DMS114 treated with DMSO at 0.1 percent for 48 hours (cell line): ENCODE measurements at regions not wholly inside any gene's neighbourhood (a gene's known extent, or its start where the extent isn't known, plus 50 kb on each side); places are given as distances from the start of the nearest gene placed in this dataset.

ENCODE experiments used
- DNase-seq: peaks from one replicate; lab custom pipeline; 2025; ENCODE audit not compliant: unreplicated experiment; lab: John Stamatoyannopoulos, UW

DNA sequence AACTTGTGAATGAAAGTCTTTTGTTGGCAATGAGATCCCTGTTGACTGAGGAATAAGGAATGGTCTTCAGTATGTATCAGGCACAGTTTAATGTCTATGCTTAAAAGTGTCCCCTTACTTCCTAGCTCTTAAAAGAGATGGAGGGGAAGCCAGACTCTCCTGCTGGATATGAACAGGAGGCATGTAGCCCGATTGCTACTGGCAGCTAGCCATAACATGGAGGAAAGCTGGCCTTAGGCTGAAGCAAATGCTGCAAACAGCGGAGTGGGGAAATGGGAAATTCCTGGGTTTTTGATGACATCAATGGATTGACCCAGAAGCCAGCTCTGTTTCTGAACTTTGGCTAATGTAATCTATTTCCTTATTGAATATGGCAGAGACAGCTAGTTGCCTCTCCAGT is 266.1 kb downstream of the SLC4A3 start:
- DNase-seq = no peak

DNA sequence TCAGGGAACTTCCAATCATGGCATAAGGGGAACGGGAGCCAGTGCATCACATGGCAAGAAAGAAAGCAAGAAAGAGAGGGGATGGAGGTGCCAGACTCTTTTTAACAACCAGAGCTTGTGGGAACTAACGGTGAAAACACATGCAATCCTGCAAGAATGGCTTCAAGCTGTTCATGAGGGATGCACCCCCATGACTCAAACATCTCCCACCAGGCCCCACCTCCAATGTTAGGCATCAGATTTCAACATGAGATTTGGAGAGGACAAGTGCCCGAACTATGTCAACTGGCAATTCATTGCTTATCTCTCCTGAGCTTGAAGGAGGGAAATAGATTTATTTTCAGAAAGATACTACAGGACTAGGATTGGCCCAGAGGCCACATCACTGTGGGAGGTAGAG is 270.0 kb downstream of the SLC4A3 start:
- DNase-seq = no peak

DNA sequence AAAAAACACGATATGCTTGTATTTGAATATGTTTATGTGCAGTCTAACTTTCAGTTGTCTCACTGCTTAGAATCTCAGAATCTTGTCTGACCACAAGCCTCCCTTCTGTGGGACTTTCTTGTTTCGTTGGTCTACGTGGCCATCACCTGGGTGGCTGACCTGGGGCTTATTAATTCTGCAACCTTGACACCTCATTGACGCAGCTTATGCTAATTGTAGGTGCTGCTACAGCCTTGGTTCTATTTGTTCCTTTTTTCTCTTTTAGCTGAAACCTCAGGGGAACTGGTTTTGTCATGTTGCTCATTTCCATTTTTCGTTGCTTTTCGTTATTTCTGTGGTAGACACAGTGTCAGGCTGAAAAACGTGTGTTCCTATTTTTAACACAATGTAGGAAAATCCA is 273.7 kb downstream of the SLC4A3 start:
- DNase-seq = no peak

DNA sequence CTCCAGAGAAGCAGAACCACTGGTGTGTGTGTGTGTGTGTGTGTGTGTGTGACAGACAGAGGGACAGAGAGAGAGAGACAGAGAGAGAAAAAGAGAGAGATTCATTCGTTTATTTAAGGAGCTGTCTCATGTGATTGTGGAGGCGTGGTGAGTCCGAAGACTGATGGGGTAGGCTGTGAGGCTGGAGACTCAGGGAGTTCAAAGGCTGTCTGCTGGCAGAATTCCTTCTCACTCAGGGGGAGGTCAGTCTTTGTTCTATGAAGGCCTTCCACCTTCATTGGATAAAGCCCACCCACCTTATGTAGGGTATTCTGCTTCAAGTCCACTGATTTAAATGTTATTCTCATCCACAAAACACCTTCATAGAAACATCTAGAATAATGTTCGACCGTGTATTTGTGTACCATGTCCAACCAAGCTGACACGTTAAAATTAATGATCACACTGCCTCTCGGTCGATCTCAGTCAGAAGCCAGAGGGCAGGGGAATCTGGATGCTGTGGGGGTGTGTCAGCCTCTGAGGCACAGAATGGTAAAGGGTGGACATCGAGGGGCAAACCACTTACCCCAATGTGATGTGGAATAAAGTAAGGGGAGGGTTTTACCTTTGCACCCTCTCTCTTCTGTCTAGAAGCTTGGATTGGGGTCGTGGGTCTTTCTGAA is 275.6 kb downstream of the SLC4A3 start:
- no peak for DNase-seq

DNA sequence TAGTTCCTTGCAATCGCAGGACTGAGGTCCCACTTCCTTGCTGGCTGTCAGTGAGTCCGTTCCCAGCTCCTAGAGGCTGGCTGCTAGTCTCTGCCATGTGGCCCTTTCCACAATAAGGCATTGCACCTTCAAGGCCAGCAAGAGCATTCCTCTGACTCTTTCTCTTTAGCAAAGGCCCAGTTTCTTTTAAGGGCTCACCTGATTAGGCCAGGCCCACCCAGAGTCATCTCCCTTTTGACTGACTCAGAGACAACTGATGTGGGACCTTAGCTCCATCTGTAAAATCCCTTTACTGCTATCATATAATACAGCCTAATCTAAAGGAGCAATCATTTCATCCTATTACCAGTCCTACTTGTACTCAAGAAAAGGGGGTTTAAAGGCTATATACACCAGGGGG is 278.2 kb downstream of the SLC4A3 start:
- no peak for DNase-seq

DNA sequence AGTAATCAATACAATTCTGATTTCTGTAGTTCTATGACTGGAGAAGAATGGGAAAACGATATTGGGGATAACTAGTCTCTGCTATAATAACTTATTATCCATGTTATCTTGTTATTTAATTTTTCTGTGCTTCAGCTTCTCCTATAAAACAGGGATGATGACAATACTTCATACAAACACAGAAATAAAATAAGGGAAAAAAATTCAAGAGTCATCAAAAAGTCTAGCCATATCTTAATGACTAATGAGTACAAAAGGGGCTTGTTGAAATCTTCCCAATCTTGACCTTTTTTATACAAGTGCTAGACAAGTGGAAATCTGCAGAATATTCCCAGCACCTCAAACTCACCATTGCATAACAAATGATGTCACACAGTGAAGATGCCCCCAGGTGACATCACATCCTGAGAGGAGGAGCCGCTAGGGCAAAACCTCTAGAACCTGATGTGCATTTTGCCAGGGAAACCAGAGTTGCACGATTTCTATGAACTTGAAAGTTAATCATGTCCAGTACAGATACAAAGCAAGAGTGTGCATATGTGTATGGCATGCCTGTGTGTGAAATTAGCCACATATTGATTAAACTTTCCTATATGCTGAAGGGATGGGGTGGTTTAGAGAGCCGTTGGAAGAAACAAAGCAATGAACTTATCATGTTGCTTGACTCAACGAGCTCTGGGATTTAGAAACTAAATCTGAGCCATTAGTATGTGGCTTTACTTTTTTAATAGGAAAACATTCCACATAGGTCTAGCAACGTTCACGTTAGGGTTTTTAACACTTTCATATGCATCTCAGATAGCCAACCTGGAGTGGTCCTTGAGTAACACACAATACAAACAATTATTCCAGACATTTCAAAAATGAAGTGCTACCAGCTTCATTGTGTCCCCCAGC is 278.9 kb downstream of the SLC4A3 start:
- DNase-seq = no peak

DNA sequence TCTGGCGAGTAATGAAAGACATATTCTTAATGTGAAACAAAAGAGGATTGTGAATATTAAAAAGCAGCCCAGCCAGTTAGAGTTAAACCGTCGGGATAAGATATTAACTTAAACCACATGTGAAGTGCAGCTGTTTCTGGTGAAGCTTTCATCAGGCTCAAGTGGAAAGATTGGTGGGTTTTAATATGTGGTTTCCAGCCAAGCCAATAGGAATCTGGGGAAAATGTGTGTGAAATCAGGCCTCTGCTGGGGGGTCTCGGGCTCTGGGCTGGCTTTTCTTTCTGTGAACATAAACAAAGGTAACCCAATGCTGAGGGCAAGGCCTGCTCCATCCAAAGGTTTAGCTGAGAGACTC is 279.6 kb downstream of the SLC4A3 start:
- no peak for DNase-seq

DNA sequence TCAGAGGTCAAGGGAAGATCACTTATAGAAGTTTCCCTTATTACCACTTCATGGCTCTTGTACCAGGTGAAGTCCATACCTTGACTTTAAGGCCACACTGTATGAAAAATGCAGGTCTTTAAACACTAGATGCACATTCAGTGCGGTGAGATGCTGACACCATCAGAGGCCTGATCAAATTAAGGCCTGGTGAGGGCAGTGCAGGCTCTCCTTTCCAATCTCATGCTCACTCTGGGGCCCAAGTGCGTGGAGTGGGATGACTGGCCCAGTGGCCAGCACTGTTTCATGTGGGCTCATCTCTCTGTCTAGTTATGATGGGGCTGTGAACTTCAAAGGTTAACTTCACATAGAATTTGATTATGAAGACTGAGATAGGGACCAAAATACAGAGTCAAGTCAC is 281.1 kb downstream of the SLC4A3 start:
- DNase-seq = no peak

DNA sequence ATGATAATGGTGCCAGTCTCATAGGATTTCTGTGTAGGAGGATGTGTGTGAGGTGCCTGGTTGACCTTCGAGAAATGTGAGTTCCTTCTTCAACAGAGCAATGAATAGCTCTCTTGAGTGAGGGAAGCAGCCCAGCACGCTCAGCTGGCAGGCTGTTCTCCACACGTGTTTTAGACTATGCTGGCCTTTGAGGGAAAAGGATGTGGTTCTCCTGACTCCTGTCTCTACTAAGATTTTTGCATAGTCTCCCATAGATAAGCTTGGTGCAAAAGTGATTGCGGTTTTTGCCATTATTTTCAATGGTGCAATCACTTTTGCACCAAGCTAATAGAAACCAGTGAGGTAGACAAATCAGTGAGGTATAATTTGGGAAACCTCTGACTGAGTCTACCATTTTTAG is 284.1 kb downstream of the SLC4A3 start:
- DNase-seq = no peak

DNA sequence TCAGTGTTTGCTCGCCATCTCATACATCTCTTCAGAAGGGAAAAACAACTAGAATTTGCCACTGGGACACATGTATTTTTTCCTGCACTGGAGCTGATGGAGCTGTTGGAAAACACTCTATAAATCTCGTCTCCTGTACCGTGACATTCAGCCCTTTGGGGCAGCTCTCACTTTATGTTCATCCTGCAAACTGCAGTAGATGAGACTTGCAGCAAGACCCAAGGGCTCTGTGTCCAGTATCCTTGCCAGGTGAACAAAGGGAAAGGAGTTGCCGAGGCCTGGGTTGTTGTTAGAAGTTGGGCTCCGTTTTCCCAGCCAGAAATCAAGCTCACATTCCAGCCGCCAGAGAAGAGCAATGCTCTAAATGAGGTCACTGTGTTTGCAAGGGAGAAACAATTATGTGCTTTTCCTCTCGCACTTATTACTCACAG is 285.1 kb downstream of the SLC4A3 start:
- DNase-seq = no peak

DNA sequence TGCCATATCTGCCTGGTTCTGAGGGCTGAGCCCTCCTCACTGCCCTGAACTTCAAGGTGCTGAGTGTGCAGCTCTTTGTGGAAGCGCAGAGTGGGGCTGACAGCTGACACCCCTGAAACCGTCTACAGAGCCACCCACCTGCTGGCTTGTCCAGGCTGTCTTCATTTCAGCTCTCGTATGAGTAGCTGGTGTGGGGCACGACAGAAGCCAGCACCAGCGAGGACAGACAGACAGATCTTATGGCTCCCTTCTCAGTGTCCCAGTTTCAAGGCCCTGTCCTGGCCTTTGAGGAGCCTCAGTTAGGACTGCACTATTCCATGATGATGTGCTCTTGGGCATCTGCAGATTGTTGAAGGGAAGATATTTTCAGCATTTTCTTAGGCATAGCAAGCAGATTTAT is 287.1 kb downstream of the SLC4A3 start:
- DNase-seq = no peak

DNA sequence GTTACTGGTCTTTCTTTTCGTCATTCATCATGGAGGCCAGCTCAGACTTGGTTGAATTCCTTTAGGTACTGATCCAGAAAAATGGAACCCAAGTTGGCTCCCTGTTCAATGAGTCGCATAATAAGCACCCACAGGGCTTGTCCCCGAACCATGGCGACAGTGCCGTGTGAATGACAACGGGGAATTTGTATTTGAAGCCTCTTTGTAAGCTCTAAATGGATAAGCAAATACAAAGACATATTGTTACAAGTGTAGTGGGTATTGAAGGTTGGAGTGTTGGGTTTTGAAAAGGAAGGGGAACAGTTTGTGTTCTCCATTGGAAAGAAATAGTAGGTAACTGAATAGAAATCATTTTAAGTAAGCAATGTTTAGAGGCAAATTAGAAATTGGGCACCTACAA is 288.9 kb downstream of the SLC4A3 start:
- no peak for DNase-seq

DNA sequence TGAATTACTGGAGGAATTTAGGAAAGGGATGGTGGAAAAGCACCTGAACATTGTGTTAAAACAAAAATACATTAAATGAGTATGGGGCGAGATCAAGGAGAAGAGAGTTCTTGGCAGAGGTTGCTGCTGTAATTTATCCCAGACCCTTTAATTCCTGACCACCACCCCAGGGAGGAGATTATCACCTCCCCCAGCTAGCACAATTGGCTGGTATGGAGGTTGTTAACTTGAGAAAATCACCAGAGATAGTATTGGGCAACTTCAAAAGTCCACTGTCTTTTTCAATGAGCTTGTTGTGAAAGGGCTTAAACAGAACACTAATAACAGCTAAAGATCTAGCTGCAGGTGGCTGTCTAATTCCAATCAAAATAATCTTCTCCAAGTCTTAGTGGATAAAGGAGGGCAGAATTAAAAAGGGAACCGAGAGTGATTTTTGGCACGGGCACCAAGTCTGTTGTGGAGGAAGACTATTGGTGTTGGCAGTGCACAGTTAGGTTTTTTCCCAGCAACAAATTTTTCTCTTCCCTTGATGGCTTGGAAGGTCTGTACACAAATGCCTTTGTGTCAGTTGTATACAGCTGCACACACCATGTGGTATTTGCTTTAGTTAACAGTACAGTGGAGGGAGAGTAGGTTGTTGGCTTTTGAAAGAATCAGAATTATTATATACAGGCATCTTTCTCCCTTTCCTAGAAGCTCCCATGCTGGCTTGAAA is 289.5 kb downstream of the SLC4A3 start:
- no peak for DNase-seq

DNA sequence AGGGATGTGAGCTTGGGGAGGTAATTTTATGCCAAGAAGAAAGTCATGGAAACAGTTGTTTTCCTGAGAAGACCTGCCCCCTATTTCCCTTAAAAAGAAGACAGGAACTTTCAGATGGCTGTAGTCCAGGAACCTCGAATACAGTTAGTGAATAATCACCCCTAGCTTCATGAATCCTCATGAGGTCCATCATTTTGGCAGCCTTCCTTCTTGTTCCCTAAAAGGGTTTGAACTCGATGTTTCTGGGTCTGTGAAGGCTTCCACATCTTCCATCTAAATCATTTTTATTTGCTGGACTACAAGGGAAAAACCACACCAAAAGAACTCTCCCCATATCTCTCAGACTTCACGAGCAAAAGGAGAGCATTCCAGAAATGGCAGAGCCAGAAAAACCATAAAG is 290.8 kb downstream of the SLC4A3 start:
- no peak for DNase-seq

DNA sequence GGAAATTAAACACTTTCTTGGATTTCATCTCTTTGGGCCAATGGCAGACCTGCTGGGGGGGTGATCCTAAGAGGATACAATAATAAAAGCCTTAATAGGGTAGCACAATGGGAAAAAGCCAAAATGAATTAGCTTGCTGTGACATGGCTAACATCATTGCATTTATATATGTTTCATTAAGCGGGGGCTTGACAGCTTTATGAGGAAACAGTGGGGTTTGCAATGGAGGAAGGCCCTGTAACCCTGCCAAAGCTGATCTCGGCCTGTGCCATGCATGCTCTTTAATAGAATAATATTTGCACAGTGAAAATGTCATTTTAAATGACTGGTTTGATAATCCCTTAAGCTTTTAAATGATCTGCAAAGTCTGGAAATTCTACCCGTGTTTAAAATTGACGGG is 291.5 kb downstream of the SLC4A3 start:
- no peak for DNase-seq

DNA sequence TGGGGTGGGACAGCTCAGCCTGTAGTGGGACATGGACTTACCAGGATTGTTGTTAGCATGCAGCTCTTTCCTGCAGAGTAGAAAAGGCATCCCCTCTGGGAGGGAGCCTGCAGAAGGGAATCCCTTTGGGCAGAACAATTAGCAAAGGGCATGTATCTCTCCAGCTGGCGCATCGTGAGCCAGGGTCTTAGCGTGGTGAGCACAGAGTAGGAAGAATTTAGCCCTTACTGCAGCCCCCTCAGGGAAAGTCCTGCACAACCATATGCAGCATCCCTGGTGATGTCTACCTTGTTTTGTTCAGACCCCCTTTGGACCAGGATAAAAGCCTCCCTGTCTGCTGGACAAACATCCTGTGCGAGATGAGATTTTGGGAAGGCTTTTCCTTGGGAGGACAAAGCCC is 292.1 kb downstream of the SLC4A3 start:
- no peak for DNase-seq

DNA sequence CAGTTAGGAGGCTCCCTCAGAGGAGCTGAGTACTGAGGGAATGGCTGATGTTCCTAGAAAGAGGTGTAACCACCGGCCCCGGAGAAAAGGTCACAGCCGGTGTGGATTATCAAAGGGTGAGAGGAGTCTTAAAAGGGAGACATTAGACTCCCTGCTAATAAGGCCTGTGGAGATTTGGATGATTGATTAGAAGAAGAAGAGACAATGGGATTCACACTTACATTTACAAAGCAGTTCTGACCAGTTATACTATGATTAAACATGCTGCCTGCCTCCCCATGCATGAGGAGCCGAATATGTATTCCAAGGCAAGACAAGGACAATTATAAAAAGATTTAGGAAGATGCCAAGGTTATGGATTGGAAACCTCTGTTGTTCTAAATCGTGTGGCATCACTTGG is 302.4 kb downstream of the SLC4A3 start:
- DNase-seq = no peak

DNA sequence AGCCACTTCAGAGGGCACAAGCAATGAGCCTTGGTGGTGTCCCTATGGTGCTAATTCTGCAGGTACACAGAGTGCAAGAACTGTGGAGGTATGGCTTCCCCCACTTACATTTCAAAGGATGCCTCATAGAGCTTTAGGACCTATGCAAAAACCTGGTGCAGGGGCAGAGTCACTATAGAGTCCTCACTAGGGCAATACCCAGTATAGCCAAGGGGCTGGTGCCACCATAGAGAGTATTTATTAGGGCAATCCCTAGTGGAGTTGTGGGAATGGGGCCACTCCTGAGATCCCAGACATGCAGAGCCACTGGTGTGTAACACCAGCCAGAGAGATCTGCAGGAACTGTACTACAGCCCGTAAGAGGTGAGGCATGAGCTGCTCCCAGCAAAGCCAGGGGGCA is 312.2 kb downstream of the SLC4A3 start:
- DNase-seq = no peak

DNA sequence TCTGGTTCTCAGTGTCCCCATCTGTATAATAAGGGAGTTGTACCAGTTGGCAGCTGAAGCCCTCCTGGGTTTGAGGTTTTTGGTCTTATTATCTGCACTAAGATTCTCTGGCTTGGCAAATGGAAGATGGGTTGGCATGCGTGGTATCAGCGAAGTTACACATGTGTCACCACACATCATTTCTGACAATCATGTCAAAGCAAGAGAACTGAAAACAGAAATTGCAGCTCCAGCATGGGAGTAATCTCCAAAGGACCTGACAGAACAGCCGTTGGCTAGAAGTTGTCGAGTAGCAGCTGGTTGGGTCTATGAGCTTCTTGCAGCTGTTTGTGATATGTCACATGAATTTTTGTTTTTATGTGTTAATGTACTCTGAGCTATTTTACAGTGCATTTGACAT is 317.4 kb downstream of the SLC4A3 start:
- DNase-seq = no peak

DNA sequence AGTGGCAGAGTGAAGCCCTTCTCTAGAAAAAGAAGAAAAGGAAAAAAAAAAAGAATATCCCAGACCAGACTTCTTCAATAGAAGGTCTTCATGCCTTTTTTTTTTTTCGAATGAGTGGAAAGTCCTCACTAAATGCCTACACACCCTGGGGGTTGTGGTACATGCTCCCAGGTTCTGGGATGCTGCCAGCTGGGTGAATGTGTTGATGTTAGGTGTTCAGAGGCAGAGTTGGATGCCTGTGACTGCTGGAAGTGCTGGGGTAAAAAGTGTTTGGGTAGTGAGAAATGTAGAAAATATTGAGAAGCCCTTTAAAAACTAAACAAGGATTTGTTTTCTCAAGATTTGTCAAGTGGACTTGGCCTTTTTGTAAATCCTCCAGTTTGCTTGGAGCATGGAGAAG is 318.6 kb downstream of the SLC4A3 start:
- no peak for DNase-seq

DNA sequence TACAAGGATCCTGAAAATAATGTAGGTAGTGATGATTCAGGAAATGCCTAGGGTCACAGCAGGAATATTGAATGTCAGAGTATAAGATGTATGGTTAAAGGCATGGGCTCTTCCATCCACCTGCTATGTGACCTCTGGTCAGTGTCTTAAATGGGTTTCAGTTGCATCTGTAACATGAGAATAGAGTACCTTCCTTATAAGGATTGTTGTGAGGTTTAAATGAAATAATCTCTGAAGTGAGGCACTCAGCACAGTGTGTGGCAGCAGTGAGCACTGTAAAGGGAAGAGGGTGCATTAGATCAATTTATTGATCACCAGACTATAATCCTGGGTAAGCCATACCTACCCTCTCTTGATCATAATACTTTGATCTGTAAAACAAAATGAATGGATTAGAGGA is 319.1 kb downstream of the SLC4A3 start:
- no peak for DNase-seq

DNA sequence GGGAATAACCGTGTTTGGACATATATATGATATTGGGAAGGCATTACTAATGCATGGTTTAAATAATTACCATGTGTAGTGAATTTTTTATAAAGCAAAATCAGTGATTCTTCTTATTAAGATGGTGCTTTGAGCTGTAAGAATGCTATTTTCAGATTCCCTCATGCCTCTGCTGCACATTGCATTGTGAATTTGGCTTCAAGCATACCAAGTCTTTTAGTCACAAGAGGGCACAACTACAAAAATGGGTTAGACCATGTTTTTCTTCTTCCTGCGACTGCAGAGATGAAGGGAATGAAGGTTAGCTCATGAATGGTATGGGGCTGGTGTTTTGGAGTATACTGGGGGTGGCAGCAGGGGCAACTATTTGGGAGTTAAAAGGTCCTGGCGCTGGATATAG is 320.1 kb downstream of the SLC4A3 start:
- no peak for DNase-seq
